Heart left ventricle (tissue), 16 donors: ENCODE measurements at regions not wholly inside any gene's neighbourhood (a gene's known extent, or its start where the extent isn't known, plus 50 kb on each side); places are given as distances from the start of the nearest gene placed in this dataset.

Source experiments
- ATAC-seq, 4 donors: fragments of 200-7000 bp; cut with Tn5 transposase; one replicate each; pipeline ENCODE4 v1.9.1; 2020 to 2022; ENCODE audit warnings: moderate library complexity in 4 of 4, mild to moderate bottlenecking in 3 of 4, moderate number of reproducible peaks in 1 of 4
- DNase-seq, 5 donors: peaks; one replicate each; pipeline ENCODE4 v3.0.0-alpha.2; 2020
- H3K27ac ChIP-seq, 12 donors: fragments of 200-600 bp; sonication (generic) in 4 of 12; one replicate each; pipeline versions ENCODE4 v1.5.0 to v1.8.0; 2016 to 2022; ENCODE audit warnings: mild to moderate bottlenecking in 2 of 12
- H3K27me3 ChIP-seq, 9 donors: fragments of 200-600 bp; sonication (generic) in 2 of 9; one replicate each; pipeline versions ENCODE4 v1.5.1 to v1.8.0; 2016 to 2022; ENCODE audit warnings: mild to moderate bottlenecking in 3 of 9
- H3K36me3 ChIP-seq, 9 donors: fragments of 200-600 bp; sonication (generic) in 2 of 9; one replicate each; pipeline versions ENCODE4 v1.5.0 to v1.8.0; 2018 to 2022; ENCODE audit warnings: mild to moderate bottlenecking in 2 of 9
- H3K4me1 ChIP-seq, 12 donors: fragments of 200-600 bp; sonication (generic) in 4 of 12; one replicate each; pipeline versions ENCODE4 v1.5.0 to v1.8.0; 2016 to 2022; ENCODE audit warnings: mild to moderate bottlenecking in 3 of 12
- H3K4me3 ChIP-seq, 12 donors: fragments of 200-600 bp; sonication (generic) in 4 of 12; one replicate each; pipeline versions ENCODE4 v1.5.0 to v1.8.0; 2017 to 2022; ENCODE audit warnings: mild to moderate bottlenecking in 9 of 12, moderate library complexity in 4 of 12
- H3K9me3 ChIP-seq, 12 donors: fragments of 200-600 bp; sonication (generic) in 4 of 12; one replicate each; pipeline versions ENCODE4 v1.5.0 to v1.8.0; 2016 to 2022; ENCODE audit warnings: mild to moderate bottlenecking in 1 of 12
- CTCF ChIP-seq, 12 donors: fragments of 200-600 bp; sonication (generic) in 4 of 12; IDR thresholded peaks; one replicate each; pipeline versions ENCODE4 v1.5.0 to v1.8.0; 2018 to 2022; ENCODE audit warnings: antibody characterized with exemption in 12 of 12, mild to moderate bottlenecking in 5 of 12
- POLR2A ChIP-seq, 2 donors: fragments of 450-650 bp; IDR thresholded peaks; one replicate each; pipeline ENCODE4 v1.6.1; 2017; ENCODE audit warnings: antibody characterized with exemption in 2 of 2, mild to moderate bottlenecking in 2 of 2, moderate library complexity in 2 of 2
- WGBS, 4 donors: extraction: QIAGEN DNeasy Blood & Tissue Kit in 2 of 4; methylation state at CpG; one replicate each; pipeline versions ENCODE4 v1.1.5 to v1.1.7; 2013 to 2018; 5-methylcytosine and 5-hydroxymethylcytosine counted together
- intact Hi-C, 10 donors: fragments of 100-400 bp; cut with DNase I; formaldehyde crosslinking; loops; one replicate each; pipeline versions ENCODE4 v1.11.1 to v1.14.2; 2022
- donor health status: ischemic (EF 13 %, LVEDD 7.1; RV severe dilation, severe dysfunction).
- donor health status: healthy with polysubstance abuse.
- donor health status: DM: no; HTN: yes; CAD: no.
- donor health status: DM: no; HTN: no; CAD: no.
- donor health status: ischemic (EF 25% LVEDD 6.9; RV normal size, moderate dysfunction).
- donor health status: ischemic (EF 25% LVEDD 5.7; RV mildly dilated, moderate dysfunction).
- donor health status: healthy.
- donor health status: DM: yes; HTN: yes; CAD: no.
- donor health status: ischemic (EF 35%, LVEDD 5.7; RV mildly dilated, moderate dysfunction).
- donor health status: nonischemic (EF 11% LVEDD 7.7; RV severe dilation, severe dysfunction).
- donor health status: DM: yes; HTN: yes; CAD: no.
- donor health status: PGD.
- donor health status: ischemic (EF 29% LVEDD 5.4; RV normal size, mild dysfunction).
- donor health status: nonischemic (EF 23%, LVEDD 6.1; RV moderate dilation, normal function).

GRCh38 chr3:74534611-74535010, 79.8 kb downstream of the CNTN3 start:
- ATAC-seq (no peak), DNase-seq (no peak)
- 82 to 90% (median 86%) methylated on average over 2 of the region's 2 CpGs for WGBS, 4 donors
- TF ChIP-seq CTCF (IDR thresholded peaks at IDR 0.05) (no peak), POLR2A (IDR thresholded peaks at IDR 0.05) (no peak)
- Histone ChIP-seq H3K36me3 (no peaks in the 10 kb centered on the region), H3K27me3 (no peaks in the 10 kb centered on the region), H3K4me3 (no peak overlapping the region), H3K9me3 (peaks cover 0 to 7% (median 0%) of the 10 kb centered on the region in 12 donors), H3K27ac (no peak overlapping the region), H3K4me1 (no peaks in the 10 kb centered on the region)
- intact Hi-C loops = no loop called here

- DNase-seq (no peak), ATAC-seq (peak in 1 of 4 donors; percentile 73)
- intact Hi-C loops = no loop called here
- Histone ChIP-seq H3K4me1 (no peaks in the 10 kb centered on the region), H3K27ac (no peak overlapping the region), H3K9me3 (peaks cover 0 to 7% (median 0%) of the 10 kb centered on the region in 12 donors), H3K4me3 (no peak overlapping the region), H3K27me3 (no peaks in the 10 kb centered on the region), H3K36me3 (no peaks in the 10 kb centered on the region)
- no peak for TF ChIP-seq POLR2A (IDR thresholded peaks at IDR 0.05)
- no peak for TF ChIP-seq CTCF (IDR thresholded peaks at IDR 0.05)
- 55 to 69% (median 57%) methylated on average over 4 of the region's 4 CpGs for WGBS, 4 donors
Observed at GRCh38 chr3:74532446-74532845, 82.0 kb downstream of the CNTN3 start.

GRCh38 chr3:74531491-74531890, 83.0 kb downstream of the CNTN3 start:
- intact Hi-C loops = no loop called here
- WGBS, 4 donors = 71 to 81% (median 75%) methylated on average over 4 of the region's 4 CpGs
- Histone ChIP-seq H3K9me3 (peaks cover 0 to 7% (median 0%) of the 10 kb centered on the region in 12 donors), H3K4me1 (no peaks in the 10 kb centered on the region), H3K27me3 (no peaks in the 10 kb centered on the region), H3K4me3 (no peak overlapping the region), H3K27ac (no peak overlapping the region), H3K36me3 (no peaks in the 10 kb centered on the region)
- no peak for DNase-seq
- TF ChIP-seq POLR2A (IDR thresholded peaks at IDR 0.05) = no peak
- no peak for TF ChIP-seq CTCF (IDR thresholded peaks at IDR 0.05)
- ATAC-seq = peak in 1 of 4 donors; percentile 22

- H3K4me3 ChIP-seq = no peak overlapping the region
- ATAC-seq (no peak), DNase-seq (no peak)
- intact Hi-C loops = no loop called here
- TF ChIP-seq POLR2A (IDR thresholded peaks at IDR 0.05) = no peak
- WGBS, 4 donors = 54 to 70% (median 60%) methylated on average over 3 of the region's 3 CpGs
- H3K9me3 ChIP-seq = no peaks in the 10 kb centered on the region
- no peaks in the 10 kb centered on the region for H3K36me3 ChIP-seq
- H3K27ac ChIP-seq = no peak overlapping the region
- H3K4me1 ChIP-seq = no peaks in the 10 kb centered on the region
- H3K27me3 ChIP-seq = no peaks in the 10 kb centered on the region
Observed at GRCh38 chr3:74529145-74529544, 85.3 kb downstream of the CNTN3 start.

GRCh38 chr3:74527566-74527965, 86.9 kb downstream of the CNTN3 start:
- no peaks in the 10 kb centered on the region for H3K9me3 ChIP-seq
- WGBS, 4 donors = 54 to 59% (median 57%) methylated on average over 4 of the region's 4 CpGs
- ATAC-seq (no peak), DNase-seq (no peak)
- no peaks in the 10 kb centered on the region for H3K27me3 ChIP-seq
- no peak overlapping the region for H3K4me3 ChIP-seq
- intact Hi-C loops = no loop called here
- H3K36me3 ChIP-seq = no peaks in the 10 kb centered on the region
- H3K27ac ChIP-seq = no peak overlapping the region
- H3K4me1 ChIP-seq = no peaks in the 10 kb centered on the region
- TF ChIP-seq POLR2A (IDR thresholded peaks at IDR 0.05) (no peak), CTCF (IDR thresholded peaks at IDR 0.05) (no peak)
